ENCODE measurements at regions not wholly inside any gene's neighbourhood (a gene's known extent, or its start where the extent isn't known, plus 50 kb on each side); places are given as distances from the start of the nearest gene placed in this dataset.
"Not testable (repeated sequence)": the region's sequence is repeated elsewhere in the genome, so short reads cannot be mapped to it uniquely, and the experiment has no call there.

DNA sequence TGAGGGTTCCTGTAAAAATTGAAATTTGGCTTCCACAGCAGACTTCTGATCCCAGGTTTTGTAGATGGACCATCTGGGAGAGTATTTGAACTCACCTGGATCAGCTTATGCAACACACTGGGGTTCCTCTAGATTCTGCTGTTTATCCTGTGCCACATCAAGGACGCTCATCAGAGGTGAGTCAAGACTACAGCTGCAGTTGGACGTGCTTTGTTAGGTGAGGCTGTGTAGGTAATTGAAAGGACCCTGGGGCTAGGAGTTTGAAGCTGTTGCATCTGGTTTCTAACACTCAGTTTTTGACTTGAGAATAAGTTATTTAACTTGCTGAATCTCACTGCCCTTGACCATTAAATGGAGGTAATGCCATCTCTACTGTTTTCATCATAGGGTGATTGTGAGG lies 394.2 kb downstream of the EDEM1 start:
- ATAC-seq (no peak), DNase-seq (ENCODE audit: low spot score in 2 of 2) (no peak)
- Mint-ChIP-seq H3K9me3 (peaks cover 13% of the 10 kb centered on the region), H3K4me1 (no peaks in the 10 kb centered on the region), H3K36me3 (no peaks in the 10 kb centered on the region), H3K27ac (no peak overlapping the region), H3K4me3 (no peak overlapping the region)

GRCh38 chr3:5583920-5584319 lies 396.4 kb downstream of the EDEM1 start:
- Mint-ChIP-seq H3K4me1 (no peaks in the 10 kb centered on the region), H3K4me3 (no peak overlapping the region), H3K9me3 (peaks cover 13% of the 10 kb centered on the region), H3K27ac (no peak overlapping the region), H3K36me3 (no peaks in the 10 kb centered on the region)
- DNase-seq (ENCODE audit: low spot score in 2 of 2): no peak
- no peak for ATAC-seq

- H3K4me3 Mint-ChIP-seq: no peak overlapping the region
- no peak overlapping the region for H3K27ac Mint-ChIP-seq
- DNase-seq (ENCODE audit: low spot score in 2 of 2) (no peak), ATAC-seq (no peak)
- no peaks in the 10 kb centered on the region for H3K36me3 Mint-ChIP-seq
- no peaks in the 10 kb centered on the region for H3K4me1 Mint-ChIP-seq
- H3K9me3 Mint-ChIP-seq: peaks cover 17% of the 10 kb centered on the region
These were observed 397.6 kb downstream of the EDEM1 start for GRCh38 chr3:5585085-5585484.

DNA sequence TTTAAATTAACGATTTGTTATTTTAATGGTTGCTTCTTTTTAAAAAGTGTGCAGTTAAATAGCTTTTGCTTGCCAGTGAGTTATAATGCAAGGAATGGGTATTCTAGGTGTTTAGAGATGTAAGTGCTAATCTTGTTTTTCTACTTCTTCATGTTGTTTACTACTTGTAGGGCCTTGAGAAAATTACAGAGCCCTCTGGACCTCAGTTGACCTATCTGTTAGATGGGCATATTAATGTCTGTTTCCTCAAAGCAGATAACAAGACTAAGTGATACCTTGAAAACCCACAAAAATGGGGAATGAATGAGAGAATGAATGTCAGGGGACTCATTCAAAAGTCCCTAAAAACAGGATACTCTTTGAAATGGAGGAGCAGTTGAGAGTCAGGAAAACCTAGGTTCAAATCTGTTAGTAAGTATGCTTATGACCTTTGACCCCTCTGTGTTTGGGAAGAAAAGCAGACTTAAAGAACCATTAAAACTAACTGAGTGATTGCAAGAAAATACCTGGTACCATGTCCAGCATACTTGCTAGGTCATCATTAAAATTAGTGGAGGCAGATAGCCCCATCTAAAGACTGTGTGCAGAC lies 419.5 kb downstream of the EDEM1 start:
- DNase-seq (ENCODE audit: low spot score in 2 of 2): no peak
- ATAC-seq: no peak
- Mint-ChIP-seq H3K4me3 (no peak overlapping the region), H3K4me1 (no peaks in the 10 kb centered on the region), H3K9me3 (peaks cover 21% of the 10 kb centered on the region), H3K36me3 (no peaks in the 10 kb centered on the region), H3K27ac (no peak overlapping the region)

- Mint-ChIP-seq H3K9me3 (peaks cover 19% of the 10 kb centered on the region), H3K36me3 (no peaks in the 10 kb centered on the region), H3K4me3 (no peak overlapping the region), H3K4me1 (no peaks in the 10 kb centered on the region), H3K27ac (no peak overlapping the region)
- no peak for ATAC-seq
- no peak for DNase-seq (ENCODE audit: low spot score in 2 of 2)
These were observed 420.1 kb downstream of the EDEM1 start for GRCh38 chr3:5607581-5607980.

DNA sequence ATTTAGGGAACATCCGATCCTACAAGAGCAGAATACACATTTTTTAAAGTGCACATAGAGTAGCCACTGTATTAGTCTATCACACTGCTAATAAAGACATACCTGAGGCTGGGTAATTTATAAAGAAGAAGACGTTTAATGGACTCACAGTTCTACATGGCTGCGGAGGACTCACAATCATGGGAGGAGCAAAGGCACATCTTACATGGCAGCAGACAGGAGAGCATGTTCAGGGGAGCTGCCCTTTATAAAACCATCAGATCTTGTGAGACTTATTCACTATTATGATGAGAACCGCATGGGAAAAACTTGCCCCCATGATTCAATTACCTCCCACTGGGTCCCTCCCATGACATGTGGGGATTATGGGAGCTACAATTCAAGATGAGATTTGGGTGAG lies 421.5 kb downstream of the EDEM1 start:
- peaks cover 18% of the 10 kb centered on the region for H3K9me3 Mint-ChIP-seq
- H3K27ac Mint-ChIP-seq; DNase-seq (ENCODE audit: low spot score in 2 of 2); H3K4me1 Mint-ChIP-seq; H3K36me3 Mint-ChIP-seq; H3K4me3 Mint-ChIP-seq; ATAC-seq: not testable (repeated sequence)

DNA sequence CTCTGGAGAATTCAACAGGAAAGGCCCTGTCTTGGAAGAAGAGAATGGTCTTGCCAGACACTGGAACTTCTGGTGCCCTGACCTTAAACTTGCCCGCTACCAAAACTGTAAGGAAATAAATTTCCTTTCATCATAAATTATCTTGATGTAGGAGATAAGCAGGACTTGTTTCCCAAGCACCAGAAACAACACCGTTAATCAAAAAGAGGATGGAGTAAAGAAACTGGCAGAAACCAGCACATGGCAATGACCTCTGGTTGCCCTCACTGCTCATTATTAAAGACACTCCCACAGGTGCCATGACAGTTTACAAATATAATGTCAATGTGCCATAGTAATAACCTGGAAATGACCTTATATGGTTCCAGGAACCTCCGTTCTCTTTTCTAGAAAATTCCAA lies 426.1 kb downstream of the EDEM1 start:
- H3K36me3 Mint-ChIP-seq: no peaks in the 10 kb centered on the region
- no peak overlapping the region for H3K27ac Mint-ChIP-seq
- ATAC-seq (no peak), DNase-seq (ENCODE audit: low spot score in 2 of 2) (no peak)
- H3K9me3 Mint-ChIP-seq: peaks cover 9% of the 10 kb centered on the region
- H3K4me1 Mint-ChIP-seq: no peaks in the 10 kb centered on the region
- H3K4me3 Mint-ChIP-seq: no peak overlapping the region

- H3K27ac Mint-ChIP-seq: no peak overlapping the region
- H3K36me3 Mint-ChIP-seq: no peaks in the 10 kb centered on the region
- DNase-seq (ENCODE audit: low spot score in 2 of 2): no peak
- H3K9me3 Mint-ChIP-seq: peaks cover 4% of the 10 kb centered on the region
- no peaks in the 10 kb centered on the region for H3K4me1 Mint-ChIP-seq
- H3K4me3 Mint-ChIP-seq: no peak overlapping the region
- no peak for ATAC-seq
These were observed 429.4 kb downstream of the EDEM1 start for GRCh38 chr3:5616873-5617272.

DNA sequence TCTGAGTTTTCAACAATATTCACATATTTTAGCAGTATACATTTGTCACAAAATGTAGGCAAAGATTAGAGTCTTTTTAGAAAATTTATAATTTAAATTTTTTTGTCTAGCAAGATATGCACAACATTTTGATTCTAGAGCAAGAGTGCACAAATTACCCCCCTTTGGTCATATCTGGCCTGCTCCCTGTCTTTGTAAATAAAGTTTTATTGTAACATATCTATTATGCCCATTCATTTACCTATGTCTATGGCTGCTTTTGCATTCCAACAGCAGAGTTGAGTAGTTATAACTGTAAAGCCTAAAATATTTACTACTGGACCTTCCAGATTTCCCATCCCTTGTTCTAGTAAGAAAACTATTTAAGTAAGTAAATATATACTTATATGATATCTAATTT lies 430.7 kb downstream of the EDEM1 start:
- no peaks in the 10 kb centered on the region for H3K4me1 Mint-ChIP-seq
- H3K4me3 Mint-ChIP-seq: no peak overlapping the region
- H3K36me3 Mint-ChIP-seq: no peaks in the 10 kb centered on the region
- ATAC-seq: no peak
- H3K9me3 Mint-ChIP-seq: peaks cover 4% of the 10 kb centered on the region
- H3K27ac Mint-ChIP-seq: no peak overlapping the region
- DNase-seq (ENCODE audit: low spot score in 2 of 2): no peak

DNA sequence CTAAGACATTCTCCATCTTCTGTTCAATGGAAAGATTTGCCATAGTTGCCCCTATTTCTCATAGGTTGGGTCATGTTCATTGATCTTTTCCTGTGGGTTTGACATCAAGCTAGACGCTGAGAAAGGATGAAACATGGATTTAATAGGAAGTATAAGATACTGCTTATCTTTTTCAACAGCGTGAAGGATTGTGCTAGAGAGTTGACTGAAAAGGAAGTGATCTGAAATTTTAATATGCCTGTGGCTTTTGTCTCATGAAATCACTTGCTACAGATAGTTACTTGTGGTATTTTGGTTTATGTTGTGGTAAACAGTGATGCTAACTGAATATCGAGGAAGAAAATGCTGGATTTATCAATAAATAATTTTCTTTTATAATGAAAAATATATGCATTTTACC lies 442.9 kb downstream of the EDEM1 start:
- H3K27ac Mint-ChIP-seq: no peak overlapping the region
- peaks cover 2% of the 10 kb centered on the region for H3K9me3 Mint-ChIP-seq
- H3K4me1 Mint-ChIP-seq: no peaks in the 10 kb centered on the region
- DNase-seq (ENCODE audit: low spot score in 2 of 2) (no peak), ATAC-seq (no peak)
- H3K36me3 Mint-ChIP-seq: no peaks in the 10 kb centered on the region
- H3K4me3 Mint-ChIP-seq: no peak overlapping the region

DNA sequence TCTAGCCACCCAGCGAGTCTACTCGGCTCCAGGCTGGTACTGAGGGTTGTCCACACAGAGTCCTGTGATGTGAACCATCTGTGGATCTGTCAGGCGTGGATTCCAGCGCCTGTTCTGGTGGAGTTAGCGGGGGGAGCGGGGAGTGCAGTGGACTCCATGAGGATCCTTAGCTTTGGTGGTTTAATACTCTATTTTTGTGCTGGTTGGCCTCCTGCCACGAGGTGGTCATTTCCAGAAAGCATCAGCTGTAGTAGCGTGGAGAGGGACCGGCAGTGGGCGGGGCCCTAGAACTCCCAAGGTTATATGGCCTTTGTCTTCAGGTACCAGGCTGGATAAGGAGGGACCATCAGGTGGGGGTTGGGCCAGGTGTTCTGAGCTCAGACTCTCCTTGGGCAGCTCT lies 446.5 kb downstream of the EDEM1 start:
- Mint-ChIP-seq H3K27ac (no peak overlapping the region), H3K36me3 (no peaks in the 10 kb centered on the region), H3K4me3 (no peak overlapping the region), H3K9me3 (peaks cover 3% of the 10 kb centered on the region), H3K4me1 (no peaks in the 10 kb centered on the region)
- ATAC-seq (no peak), DNase-seq (ENCODE audit: low spot score in 2 of 2) (no peak)

GRCh38 chr3:5634411-5634810 lies 446.9 kb downstream of the EDEM1 start:
- Mint-ChIP-seq H3K4me1 (no peaks in the 10 kb centered on the region), H3K9me3 (peaks cover 6% of the 10 kb centered on the region), H3K4me3 (no peak overlapping the region), H3K36me3 (no peaks in the 10 kb centered on the region), H3K27ac (no peak overlapping the region)
- DNase-seq (ENCODE audit: low spot score in 2 of 2) (no peak), ATAC-seq (no peak)

- H3K36me3 Mint-ChIP-seq: no peaks in the 10 kb centered on the region
- H3K27ac Mint-ChIP-seq: no peak overlapping the region
- ATAC-seq: no peak
- no peak overlapping the region for H3K4me3 Mint-ChIP-seq
- H3K9me3 Mint-ChIP-seq: peaks cover 6% of the 10 kb centered on the region
- H3K4me1 Mint-ChIP-seq: no peaks in the 10 kb centered on the region
- DNase-seq (ENCODE audit: low spot score in 2 of 2): no peak
These were observed 448.2 kb downstream of the EDEM1 start for GRCh38 chr3:5635746-5636145.

GRCh38 chr3:5638550-5638949 lies 451.0 kb downstream of the EDEM1 start:
- no peak overlapping the region for H3K27ac Mint-ChIP-seq
- ATAC-seq (no peak), DNase-seq (ENCODE audit: low spot score in 2 of 2) (no peak)
- H3K4me3 Mint-ChIP-seq: no peak overlapping the region
- peaks cover 12% of the 10 kb centered on the region for H3K9me3 Mint-ChIP-seq
- no peaks in the 10 kb centered on the region for H3K4me1 Mint-ChIP-seq
- no peaks in the 10 kb centered on the region for H3K36me3 Mint-ChIP-seq

DNA sequence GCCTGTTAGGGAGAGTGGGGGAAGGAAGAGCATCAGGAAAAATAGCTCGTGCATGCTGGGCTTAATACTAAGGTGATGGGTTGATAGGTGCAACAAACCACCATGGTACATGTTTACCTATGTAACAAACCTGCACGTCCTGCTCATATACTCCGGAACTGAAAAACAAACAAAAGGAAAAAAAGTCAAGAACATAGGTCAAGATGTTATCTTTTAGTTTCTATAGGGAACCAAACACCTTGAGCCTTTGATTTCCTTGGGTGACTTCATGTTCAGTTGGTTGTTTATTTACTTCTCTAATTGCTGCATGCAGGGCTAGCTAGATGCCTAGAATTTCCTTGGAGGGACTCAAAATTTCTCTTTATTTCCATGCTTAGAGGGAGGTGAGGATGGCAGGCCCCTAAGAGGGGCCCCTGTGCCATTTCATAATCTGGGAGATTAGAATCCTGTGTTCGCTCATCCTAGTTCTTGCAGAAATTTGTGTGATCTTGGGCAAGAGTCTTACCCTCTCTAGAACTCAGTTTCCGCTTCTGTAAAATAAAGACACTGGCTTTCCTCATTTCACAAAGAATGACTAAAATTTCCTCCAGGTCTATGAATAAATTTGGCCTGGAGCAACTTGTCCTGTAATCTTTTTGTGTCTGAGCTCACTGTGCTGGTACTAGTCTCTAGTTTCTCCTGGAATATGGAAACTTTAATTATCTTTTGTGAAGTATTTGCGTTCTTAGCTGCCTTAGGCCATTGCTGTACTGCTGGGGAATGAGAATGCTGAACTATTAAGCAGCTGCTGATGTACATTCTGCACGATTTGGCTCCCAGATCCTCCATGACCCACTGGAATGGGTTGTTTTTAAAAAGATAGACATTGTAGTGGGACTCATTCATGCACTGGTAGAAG lies 457.5 kb downstream of the EDEM1 start:
- no peaks in the 10 kb centered on the region for H3K36me3 Mint-ChIP-seq
- no peak overlapping the region for H3K4me3 Mint-ChIP-seq
- DNase-seq (ENCODE audit: low spot score in 2 of 2) (no peak), ATAC-seq (no peak)
- H3K9me3 Mint-ChIP-seq: peaks cover 18% of the 10 kb centered on the region
- no peak overlapping the region for H3K27ac Mint-ChIP-seq
- H3K4me1 Mint-ChIP-seq: no peaks in the 10 kb centered on the region

DNA sequence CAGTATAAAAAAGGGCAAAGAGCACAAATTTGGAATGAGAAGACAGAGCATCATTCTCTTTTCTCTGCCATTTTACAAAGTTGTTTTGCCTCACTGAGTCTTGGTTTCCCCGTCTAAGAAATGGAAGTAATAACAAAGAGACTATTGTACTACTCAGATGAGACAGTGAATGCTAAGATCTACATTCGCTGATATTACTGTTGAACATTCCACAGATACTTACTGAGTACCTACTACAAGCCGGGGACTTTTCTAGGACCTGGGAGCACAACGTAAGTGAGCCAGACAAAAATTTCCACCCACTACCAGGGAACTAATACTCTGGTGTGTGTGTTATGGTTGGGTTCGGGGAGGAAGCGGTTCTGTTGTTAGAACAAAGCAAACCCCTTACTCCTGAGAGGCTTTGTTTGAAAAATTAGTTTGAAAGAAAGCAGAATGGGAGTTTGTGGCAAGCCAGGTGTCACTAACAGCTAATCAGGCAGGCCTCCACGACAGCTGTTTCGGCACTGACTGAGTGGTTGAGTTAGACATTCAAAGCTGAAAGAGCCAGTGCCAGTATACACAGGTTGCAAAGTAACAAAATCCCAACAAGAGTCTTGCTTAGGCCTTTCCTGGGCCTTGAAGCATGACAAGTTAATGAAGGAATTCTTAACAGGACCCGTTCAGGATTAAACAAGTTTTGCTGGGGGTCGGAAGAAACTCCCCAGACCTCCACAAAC lies 458.3 kb downstream of the EDEM1 start:
- H3K4me3 Mint-ChIP-seq: no peak overlapping the region
- DNase-seq (ENCODE audit: low spot score in 2 of 2): no peak
- H3K36me3 Mint-ChIP-seq: no peaks in the 10 kb centered on the region
- H3K9me3 Mint-ChIP-seq: peaks cover 18% of the 10 kb centered on the region
- no peak for ATAC-seq
- H3K27ac Mint-ChIP-seq: no peak overlapping the region
- no peaks in the 10 kb centered on the region for H3K4me1 Mint-ChIP-seq
